Activated naive CD8-positive, alpha-beta T cell (primary cell): ENCODE measurements at regions not wholly inside any gene's neighbourhood (a gene's known extent, or its start where the extent isn't known, plus 50 kb on each side); places are given as distances from the start of the nearest gene placed in this dataset.

ENCODE experiments used
- H3K27ac Mint-ChIP-seq: one replicate; pipeline ENCODE4 v1.8.0; 2021; ENCODE audit warnings: mixed read lengths
- H3K27me3 Mint-ChIP-seq: one replicate; pipeline ENCODE4 v1.8.0; 2021; ENCODE audit warnings: mixed read lengths
- H3K36me3 Mint-ChIP-seq: one replicate; pipeline ENCODE4 v1.8.0; 2021; ENCODE audit warnings: mixed read lengths
- H3K4me1 Mint-ChIP-seq: one replicate; pipeline ENCODE4 v1.8.0; 2021; ENCODE audit warnings: low read depth, mixed read lengths
- H3K4me3 Mint-ChIP-seq: one replicate; pipeline ENCODE4 v1.8.0; 2021; ENCODE audit warnings: mild to moderate bottlenecking, mixed read lengths
- H3K9me3 Mint-ChIP-seq: one replicate; pipeline ENCODE4 v1.8.0; 2021; ENCODE audit warnings: low read depth, mixed read lengths

DNA sequence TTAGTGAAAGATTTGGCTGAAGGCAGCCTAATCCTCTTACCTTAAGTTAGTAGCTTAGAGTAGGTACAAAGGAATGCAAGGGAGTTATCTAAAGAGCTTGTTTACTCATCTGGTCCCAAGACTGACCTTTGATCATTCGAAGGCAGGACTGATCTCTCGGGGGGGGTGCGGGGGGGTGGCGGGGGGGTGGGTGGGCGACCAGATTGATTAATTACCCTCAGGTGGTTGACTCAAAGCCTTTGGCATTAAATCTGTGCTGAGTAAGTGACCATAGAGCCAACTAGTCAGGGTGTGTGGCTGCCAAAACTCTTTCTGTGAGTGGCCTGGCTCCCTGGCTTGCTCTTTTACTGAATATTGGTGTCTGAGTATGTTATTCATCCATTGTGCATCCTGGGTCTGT lies 731.9 kb upstream of the FBXO33 start:
- H3K27ac Mint-ChIP-seq: no peak overlapping the region
- H3K9me3 Mint-ChIP-seq: peaks cover 17% of the 10 kb centered on the region
- no peaks in the 10 kb centered on the region for H3K4me1 Mint-ChIP-seq
- H3K27me3 Mint-ChIP-seq: no peaks in the 10 kb centered on the region
- no peaks in the 10 kb centered on the region for H3K36me3 Mint-ChIP-seq
- no peak overlapping the region for H3K4me3 Mint-ChIP-seq

DNA sequence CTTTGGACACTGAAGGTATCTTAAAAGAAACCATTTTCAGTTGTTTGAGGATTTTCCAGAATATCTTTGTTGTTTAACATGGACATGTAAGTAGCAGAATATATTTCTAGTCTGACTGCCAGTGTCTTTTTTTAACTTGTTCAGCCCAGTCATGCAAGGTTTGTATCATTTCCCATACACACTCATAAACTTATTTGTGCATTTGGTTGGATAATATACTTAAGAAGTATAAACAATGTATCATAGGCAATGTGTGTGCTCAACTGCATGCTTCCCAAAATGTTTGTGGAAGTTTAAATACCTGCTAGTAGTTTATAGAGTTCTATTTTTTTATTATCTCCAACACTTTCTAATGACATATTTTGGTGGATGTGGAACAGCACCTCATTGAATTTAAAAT lies 707.4 kb upstream of the FBXO33 start:
- H3K4me3 Mint-ChIP-seq: no peak overlapping the region
- H3K4me1 Mint-ChIP-seq: no peaks in the 10 kb centered on the region
- no peak overlapping the region for H3K27ac Mint-ChIP-seq
- H3K9me3 Mint-ChIP-seq: peaks cover 14% of the 10 kb centered on the region
- H3K27me3 Mint-ChIP-seq: no peaks in the 10 kb centered on the region
- peaks cover 4% of the 10 kb centered on the region for H3K36me3 Mint-ChIP-seq

DNA sequence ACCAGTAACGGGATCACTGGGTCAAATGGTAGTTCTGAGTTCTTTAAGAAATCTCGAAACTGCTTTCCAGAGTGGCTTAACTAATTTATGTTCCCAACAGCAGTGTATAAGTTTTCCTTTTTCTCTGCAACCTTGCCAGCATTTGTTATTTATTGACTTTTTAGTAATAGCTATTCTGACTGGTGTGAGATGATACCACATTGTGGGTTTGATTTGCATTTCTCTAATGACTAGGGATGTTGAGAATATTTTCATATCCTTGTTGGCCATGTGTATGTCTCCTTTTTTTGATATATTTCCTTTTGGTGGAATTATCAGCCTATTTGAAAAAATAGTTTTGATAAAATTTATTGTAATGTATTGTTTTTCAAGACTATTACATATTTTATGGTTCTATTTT lies 701.2 kb upstream of the FBXO33 start:
- Mint-ChIP-seq H3K27ac (no peak overlapping the region), H3K9me3 (peaks cover 25% of the 10 kb centered on the region)

DNA sequence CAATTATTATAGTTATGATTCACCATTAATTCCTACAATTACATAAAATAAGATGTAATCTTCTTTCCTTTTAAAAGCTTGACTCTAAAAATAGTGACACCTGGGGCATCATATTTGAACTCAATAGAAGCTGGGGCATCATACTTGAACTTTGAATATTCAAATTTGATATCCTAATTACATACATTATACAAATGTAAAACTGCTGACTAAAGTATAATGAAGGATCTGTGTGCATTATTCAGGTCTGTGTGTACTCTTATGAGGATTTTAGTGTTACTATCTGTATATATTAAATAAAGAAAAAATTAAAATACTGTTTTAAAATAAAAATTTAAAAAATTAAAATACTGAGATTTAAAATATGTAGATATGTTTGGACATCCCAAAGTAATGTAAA lies 696.9 kb upstream of the FBXO33 start:
- Mint-ChIP-seq H3K4me1 (no peaks in the 10 kb centered on the region), H3K27ac (no peak overlapping the region), H3K36me3 (peaks cover 2% of the 10 kb centered on the region), H3K4me3 (no peak overlapping the region), H3K27me3 (no peaks in the 10 kb centered on the region), H3K9me3 (peaks cover 7% of the 10 kb centered on the region)

More for the DNA sequence above, 701.2 kb upstream of the FBXO33 start:
- H3K36me3 Mint-ChIP-seq: peaks cover 5% of the 10 kb centered on the region
- no peak overlapping the region for H3K4me3 Mint-ChIP-seq
- H3K4me1 Mint-ChIP-seq: no peaks in the 10 kb centered on the region
- no peaks in the 10 kb centered on the region for H3K27me3 Mint-ChIP-seq

DNA sequence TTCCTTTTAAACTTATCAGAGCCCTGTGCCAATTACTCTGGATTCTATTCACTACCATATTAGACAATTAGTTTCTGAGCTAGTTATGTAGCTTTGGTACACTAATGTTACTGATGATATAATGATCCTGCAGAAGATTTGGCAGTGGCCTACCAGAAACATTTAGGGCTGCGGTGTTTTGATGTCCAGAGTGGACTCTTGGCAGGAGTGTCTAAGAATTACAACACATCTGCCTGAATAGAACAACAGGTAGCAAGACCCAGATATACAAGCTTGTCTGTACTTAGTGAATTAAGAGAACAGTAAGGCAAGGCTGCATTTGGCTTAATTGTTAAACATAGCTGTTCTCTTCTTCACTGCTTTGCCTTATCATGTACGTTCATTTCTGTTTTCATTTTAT lies 691.6 kb upstream of the FBXO33 start:
- Mint-ChIP-seq H3K4me1 (peaks cover 3% of the 10 kb centered on the region), H3K36me3 (peaks cover 2% of the 10 kb centered on the region), H3K27ac (no peak overlapping the region), H3K4me3 (no peak overlapping the region), H3K9me3 (peaks cover under 1% of the 10 kb centered on the region), H3K27me3 (no peaks in the 10 kb centered on the region)

DNA sequence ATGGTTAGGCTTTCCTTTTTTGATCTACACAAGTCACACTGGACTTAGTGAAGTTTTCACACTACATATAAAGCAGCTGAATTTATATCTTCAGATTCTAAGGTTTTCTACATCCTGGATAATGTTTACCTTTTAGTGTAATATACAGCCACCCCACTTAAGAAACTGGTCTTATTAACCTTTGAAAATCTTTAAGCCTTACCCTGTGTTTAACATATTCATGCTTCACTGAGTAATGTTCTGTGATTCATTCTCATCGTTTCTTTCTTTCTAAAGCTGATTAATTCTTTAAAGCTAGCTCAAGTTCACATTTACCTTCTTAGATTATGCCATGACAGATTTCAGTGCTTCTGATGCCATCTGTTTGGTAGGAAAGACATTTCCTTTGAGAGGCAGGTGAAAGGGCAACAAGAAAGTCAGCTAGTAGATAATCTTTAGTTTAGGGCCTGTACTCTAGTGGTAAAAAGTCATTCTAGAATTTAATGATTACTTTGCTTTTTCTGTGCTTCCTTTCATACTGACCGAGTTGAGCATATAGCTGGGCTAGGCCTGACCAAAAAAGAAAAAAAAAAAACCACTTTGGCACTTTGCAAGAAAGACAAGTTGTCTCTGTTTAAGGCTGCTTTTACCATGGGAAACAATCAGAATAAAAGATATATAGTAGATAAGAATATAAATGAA lies 690.9 kb upstream of the FBXO33 start:
- H3K27ac Mint-ChIP-seq: no peak overlapping the region
- peaks cover 2% of the 10 kb centered on the region for H3K36me3 Mint-ChIP-seq
- H3K27me3 Mint-ChIP-seq: no peaks in the 10 kb centered on the region
- H3K9me3 Mint-ChIP-seq: no peaks in the 10 kb centered on the region
- H3K4me1 Mint-ChIP-seq: peaks cover 3% of the 10 kb centered on the region
- H3K4me3 Mint-ChIP-seq: no peak overlapping the region

DNA sequence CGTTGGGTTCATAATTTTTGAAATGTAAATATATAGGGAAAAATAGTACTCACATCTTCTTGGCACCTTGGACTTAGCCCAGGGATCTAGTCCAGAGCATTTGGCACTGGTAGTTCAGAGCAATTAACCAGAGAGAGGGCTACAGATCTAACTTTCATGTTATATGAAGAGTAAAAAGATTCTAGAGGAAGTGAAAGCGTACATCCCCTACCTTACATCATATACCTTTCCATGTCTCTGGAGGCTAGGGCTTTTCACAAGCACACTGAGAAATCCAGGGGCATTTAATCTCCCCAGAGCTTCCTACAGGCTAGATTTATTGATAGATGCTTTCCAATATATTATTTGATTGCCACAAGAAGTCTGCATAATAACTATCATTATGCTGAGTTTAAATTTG lies 687.5 kb upstream of the FBXO33 start:
- Mint-ChIP-seq H3K4me1 (peaks cover 3% of the 10 kb centered on the region), H3K27me3 (no peaks in the 10 kb centered on the region), H3K36me3 (peaks cover 2% of the 10 kb centered on the region), H3K9me3 (no peaks in the 10 kb centered on the region), H3K27ac (no peak overlapping the region), H3K4me3 (no peak overlapping the region)

DNA sequence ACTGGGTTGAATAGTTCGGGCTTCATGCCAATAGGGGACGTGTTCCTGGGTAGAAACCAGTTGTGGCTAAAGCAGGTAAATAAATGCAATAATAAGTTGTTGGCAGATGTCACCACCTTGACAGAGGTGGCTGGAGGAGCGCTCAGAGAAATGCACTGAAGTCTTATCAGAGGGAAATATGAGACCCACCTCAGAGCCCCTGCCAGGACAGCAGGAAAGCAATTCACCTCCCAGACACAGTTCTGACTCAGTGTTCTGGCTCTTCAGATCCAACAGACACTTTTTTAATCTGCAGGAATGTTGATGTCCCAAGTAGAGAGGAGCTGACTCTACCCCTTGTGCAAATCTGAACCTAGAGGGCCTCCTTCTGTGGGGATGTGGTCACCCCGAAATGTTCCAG lies 687.1 kb upstream of the FBXO33 start:
- Mint-ChIP-seq H3K4me3 (no peak overlapping the region), H3K27ac (no peak overlapping the region)

DNA sequence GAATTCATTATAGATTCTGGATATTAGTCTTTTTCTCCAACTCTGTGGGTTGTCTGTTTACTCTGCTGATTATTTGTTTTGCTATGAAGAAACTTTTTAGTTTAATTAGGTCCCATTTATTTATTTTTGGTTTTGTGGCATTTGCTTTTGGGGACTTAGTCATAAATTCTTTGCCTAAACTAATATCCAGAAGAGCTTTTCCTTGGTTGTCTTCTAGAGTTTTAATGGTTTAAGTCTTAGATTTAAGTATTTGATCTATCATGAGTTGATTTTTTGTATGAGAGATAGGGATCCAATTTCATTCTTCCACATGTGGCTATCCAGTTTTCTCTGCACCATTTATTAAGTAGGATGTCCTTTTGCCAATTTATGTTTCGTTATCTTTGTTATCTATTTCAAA lies 683.4 kb upstream of the FBXO33 start:
- Mint-ChIP-seq H3K4me1 (no peaks in the 10 kb centered on the region), H3K9me3 (no peaks in the 10 kb centered on the region)

More for the DNA sequence above, 687.1 kb upstream of the FBXO33 start:
- Mint-ChIP-seq H3K36me3 (peaks cover 2% of the 10 kb centered on the region), H3K27me3 (no peaks in the 10 kb centered on the region), H3K4me1 (peaks cover 3% of the 10 kb centered on the region), H3K9me3 (no peaks in the 10 kb centered on the region)

DNA sequence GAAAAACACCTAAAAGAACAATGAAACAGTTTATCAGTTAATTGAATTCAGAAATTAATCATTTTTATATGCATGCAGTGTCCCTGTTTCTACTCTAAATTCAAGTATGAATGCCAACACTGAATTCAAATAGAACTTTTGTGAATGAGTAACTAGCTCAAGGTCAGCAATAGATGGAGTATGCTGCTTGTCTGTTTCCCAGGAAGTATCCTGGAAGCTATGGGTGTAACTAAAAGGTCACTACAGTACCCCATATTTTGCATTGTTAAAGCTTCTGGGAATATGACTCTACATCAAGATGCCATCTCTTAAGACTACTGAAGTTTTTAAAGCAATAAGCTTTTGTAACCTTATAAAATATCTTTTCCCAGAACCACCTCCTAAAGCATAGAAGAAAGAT lies 681.4 kb upstream of the FBXO33 start:
- H3K27ac Mint-ChIP-seq: no peak overlapping the region
- no peak overlapping the region for H3K4me3 Mint-ChIP-seq
- no peaks in the 10 kb centered on the region for H3K27me3 Mint-ChIP-seq
- H3K36me3 Mint-ChIP-seq: peaks cover 2% of the 10 kb centered on the region
- H3K9me3 Mint-ChIP-seq: no peaks in the 10 kb centered on the region
- no peaks in the 10 kb centered on the region for H3K4me1 Mint-ChIP-seq

More for the DNA sequence above, 683.4 kb upstream of the FBXO33 start:
- Mint-ChIP-seq H3K36me3 (peaks cover 2% of the 10 kb centered on the region), H3K27ac (no peak overlapping the region), H3K27me3 (no peaks in the 10 kb centered on the region), H3K4me3 (no peak overlapping the region)

DNA sequence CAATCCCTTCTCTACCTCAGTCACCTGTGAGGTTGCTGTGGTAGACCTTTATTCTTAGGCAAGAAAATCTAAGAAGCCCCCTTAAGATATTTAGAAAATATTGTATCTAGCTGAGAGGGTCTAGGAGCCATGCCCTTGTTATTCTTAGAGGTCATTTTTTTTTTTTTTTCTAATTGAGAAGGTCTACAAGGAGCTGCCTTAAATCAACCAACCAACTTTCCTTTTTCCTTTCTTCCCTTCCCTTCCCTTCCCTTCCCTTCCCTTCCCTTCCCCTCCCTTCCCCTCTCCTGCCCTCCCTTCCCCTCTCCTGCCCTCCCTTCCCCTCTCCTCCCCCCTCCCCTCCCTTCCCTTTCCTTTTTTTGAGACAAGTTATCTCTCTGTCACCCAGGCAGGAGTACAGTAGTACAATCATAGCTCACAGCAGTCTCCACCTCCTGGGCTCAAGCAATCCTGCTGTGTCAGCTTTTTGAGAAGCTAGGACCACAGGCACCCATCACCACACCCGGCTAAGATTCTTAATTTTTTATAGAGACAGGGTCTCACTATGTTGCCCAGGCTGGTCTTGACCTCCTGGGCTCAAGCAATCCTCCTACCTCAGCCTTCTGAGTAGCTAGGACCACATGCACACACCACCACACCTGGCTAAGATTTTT lies 668.4 kb upstream of the FBXO33 start:
- Mint-ChIP-seq H3K27ac (no peak overlapping the region), H3K27me3 (no peaks in the 10 kb centered on the region), H3K4me3 (no peak overlapping the region), H3K9me3 (peaks cover 4% of the 10 kb centered on the region), H3K4me1 (no peaks in the 10 kb centered on the region), H3K36me3 (peaks cover 2% of the 10 kb centered on the region)

DNA sequence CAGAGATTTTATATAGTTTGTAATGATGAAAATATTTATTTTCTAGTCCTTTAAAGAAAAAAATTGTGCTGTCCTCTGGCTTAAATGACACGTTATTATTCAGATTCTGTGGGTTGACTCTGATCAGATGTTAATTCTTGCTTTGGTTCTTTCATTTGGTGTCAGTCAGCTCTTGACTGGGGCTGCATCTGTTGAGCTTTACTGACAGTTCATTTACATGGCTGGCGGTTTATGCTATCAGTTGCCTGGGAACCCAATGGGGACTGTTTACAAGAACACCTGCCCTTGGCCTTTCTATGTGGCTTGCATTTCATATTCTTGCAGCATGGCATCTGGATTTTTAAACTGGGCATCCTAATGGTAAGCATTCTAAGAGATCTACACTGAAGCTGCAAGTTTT lies 667.1 kb upstream of the FBXO33 start:
- no peaks in the 10 kb centered on the region for H3K27me3 Mint-ChIP-seq
- no peak overlapping the region for H3K27ac Mint-ChIP-seq
- no peaks in the 10 kb centered on the region for H3K9me3 Mint-ChIP-seq
- H3K36me3 Mint-ChIP-seq: peaks cover 2% of the 10 kb centered on the region
- no peaks in the 10 kb centered on the region for H3K4me1 Mint-ChIP-seq
- no peak overlapping the region for H3K4me3 Mint-ChIP-seq

DNA sequence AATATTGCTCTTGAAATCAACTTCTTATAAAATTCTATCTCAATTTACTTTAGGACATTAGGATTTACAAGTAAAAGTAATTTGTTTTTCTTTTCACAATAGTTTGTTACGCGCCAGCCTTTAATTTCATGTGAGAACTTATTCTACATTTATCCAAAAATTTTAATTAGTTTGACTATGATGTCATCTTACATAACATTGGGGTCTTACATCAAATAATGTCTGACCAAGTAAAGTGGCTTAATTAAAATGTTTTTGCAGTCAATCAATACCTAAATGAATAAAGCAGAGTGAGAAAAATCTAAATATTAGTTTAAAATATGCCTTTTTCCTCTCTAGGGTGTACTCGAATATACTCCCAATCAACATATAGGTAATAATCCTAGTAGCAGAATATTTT lies 666.2 kb upstream of the FBXO33 start:
- no peaks in the 10 kb centered on the region for H3K27me3 Mint-ChIP-seq
- H3K4me3 Mint-ChIP-seq: no peak overlapping the region
- H3K4me1 Mint-ChIP-seq: no peaks in the 10 kb centered on the region
- no peaks in the 10 kb centered on the region for H3K9me3 Mint-ChIP-seq
- H3K27ac Mint-ChIP-seq: no peak overlapping the region
- H3K36me3 Mint-ChIP-seq: peaks cover 2% of the 10 kb centered on the region

DNA sequence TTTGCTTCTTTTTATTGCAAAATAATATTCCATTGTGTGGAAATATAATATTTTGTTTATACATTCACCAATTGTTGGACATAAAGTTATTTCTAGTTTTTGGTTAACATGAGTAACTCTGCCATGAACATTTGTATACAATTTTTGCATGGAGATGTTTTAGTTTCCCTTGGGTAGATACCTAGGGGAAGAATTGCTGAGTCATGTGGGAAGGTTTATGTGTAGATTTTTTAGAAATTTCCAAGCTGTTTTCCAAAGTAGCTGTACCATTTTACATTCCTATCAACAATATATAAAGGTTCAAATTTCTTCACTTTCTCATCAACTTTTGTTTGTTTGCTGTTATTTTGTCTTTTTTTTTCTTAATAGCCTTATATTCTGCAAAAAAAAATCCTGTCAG lies 664.7 kb upstream of the FBXO33 start:
- Mint-ChIP-seq H3K27ac (no peak overlapping the region), H3K4me3 (no peak overlapping the region), H3K9me3 (no peaks in the 10 kb centered on the region), H3K27me3 (no peaks in the 10 kb centered on the region), H3K36me3 (peaks cover under 1% of the 10 kb centered on the region), H3K4me1 (no peaks in the 10 kb centered on the region)

DNA sequence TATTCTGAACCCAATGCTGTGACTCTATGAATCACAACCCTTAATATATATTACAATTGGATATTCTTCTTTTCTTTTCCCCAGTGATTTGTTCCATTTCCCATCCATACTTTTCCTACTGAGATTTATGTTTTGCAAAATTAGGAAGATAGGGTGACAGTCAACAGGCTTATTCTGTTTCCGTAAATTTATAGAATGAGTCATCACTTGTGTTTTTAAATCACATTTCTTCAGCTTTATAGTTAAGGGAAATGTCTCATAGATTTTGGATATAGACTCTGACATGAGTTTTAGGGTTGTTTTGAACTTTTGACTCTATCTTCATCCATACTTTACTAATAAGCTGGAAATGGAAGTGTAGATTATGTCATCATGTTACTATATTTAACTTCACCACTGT lies 661.6 kb upstream of the FBXO33 start:
- H3K9me3 Mint-ChIP-seq: no peaks in the 10 kb centered on the region
- H3K27me3 Mint-ChIP-seq: no peaks in the 10 kb centered on the region
- H3K4me1 Mint-ChIP-seq: no peaks in the 10 kb centered on the region
- no peak overlapping the region for H3K27ac Mint-ChIP-seq
- H3K36me3 Mint-ChIP-seq: no peaks in the 10 kb centered on the region
- H3K4me3 Mint-ChIP-seq: no peak overlapping the region

DNA sequence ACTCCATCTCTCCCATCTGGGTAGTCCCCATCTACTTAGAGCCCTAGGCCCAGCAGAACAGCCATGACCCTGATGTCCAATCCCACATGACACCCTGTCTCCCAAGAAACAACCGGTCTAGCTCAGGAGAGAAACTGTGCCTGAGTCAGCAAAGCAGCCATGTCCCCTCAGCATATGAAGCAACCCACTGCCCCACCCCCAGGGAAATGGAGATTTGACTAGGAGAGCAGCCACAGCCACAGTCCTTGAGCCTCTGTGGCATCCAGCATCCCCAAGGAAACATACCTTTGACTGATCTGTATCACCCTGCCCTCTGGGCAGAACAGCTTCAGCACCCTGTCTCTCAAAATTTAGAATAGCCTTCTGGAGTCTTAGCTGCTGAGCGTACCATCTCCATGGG lies 641.9 kb upstream of the FBXO33 start:
- Mint-ChIP-seq H3K4me1 (no peaks in the 10 kb centered on the region), H3K4me3 (no peak overlapping the region), H3K36me3 (no peaks in the 10 kb centered on the region), H3K9me3 (peaks cover 22% of the 10 kb centered on the region), H3K27me3 (no peaks in the 10 kb centered on the region), H3K27ac (no peak overlapping the region)
